ENCODE measurements at regions not wholly inside any gene's neighbourhood (a gene's known extent, or its start where the extent isn't known, plus 50 kb on each side); places are given as distances from the start of the nearest gene placed in this dataset.

- H3K36me3 Mint-ChIP-seq (ENCODE audit: insufficient read depth, unreplicated experiment), result no peaks in the 10 kb centered on the region
- no peaks in the 10 kb centered on the region for H3K27me3 Mint-ChIP-seq (ENCODE audit: insufficient read depth, unreplicated experiment)
- H3K27ac Mint-ChIP-seq (ENCODE audit: low read depth, unreplicated experiment), result no peak overlapping the region
- H3K4me1 Mint-ChIP-seq (ENCODE audit: insufficient read depth, unreplicated experiment), result no peaks in the 10 kb centered on the region
- CTCF ChIA-PET, result no interaction called here
- no TSS peak for BruUV-seq (replicated peaks)
- POLR2A ChIA-PET, result interaction anchor here (0.8 to 1.3 kb wide), 3 partner anchors 9 to 22 kb away, joined by 4 read pairs; no protein-coding TSS in a partner anchor
- H3K9me3 Mint-ChIP-seq (ENCODE audit: unreplicated experiment), result no peaks in the 10 kb centered on the region
- no peak for TF ChIP-seq CTCF (IDR thresholded peaks at IDR 0.05; ENCODE audit: unreplicated experiment)
- DNase-seq (ENCODE audit: unreplicated experiment), result no peak
- H3K4me3 Mint-ChIP-seq (ENCODE audit: unreplicated experiment), result no peak overlapping the region
- intact Hi-C loops (cut with micrococcal nuclease), result no loop called here
These were observed 50.3 kb upstream of the SP3 start for GRCh38 chr2:174015428-174015827.

All from MCF 10A (cell line).